Gastroesophageal sphincter (tissue), 3 donors: ENCODE measurements at regions not wholly inside any gene's neighbourhood (a gene's known extent, or its start where the extent isn't known, plus 50 kb on each side); places are given as distances from the start of the nearest gene placed in this dataset.

Experiments used
- CTCF ChIP-seq, 4 experiments: fragments of 200-600 bp in 2 of 4; fragments of 450-650 bp in 2 of 4; sonication (generic) in 1 of 4; IDR thresholded peaks; one replicate each; pipeline ENCODE4 v1.5.1; 2017 to 2019; ENCODE audit warnings: antibody characterized with exemption in 4 of 4, mild to moderate bottlenecking in 2 of 4, moderate library complexity in 2 of 4
- POLR2AphosphoS5 ChIP-seq: sonication (generic); formaldehyde crosslinking; IDR thresholded peaks from one replicate; pipeline ENCODE4 v1.6.1; 2017; ENCODE audit warnings: antibody characterized with exemption

- TF ChIP-seq CTCF (IDR thresholded peaks at IDR 0.05) (no peak), POLR2AphosphoS5 (no peak)
Observed at GRCh38 chr2:188869550-188869949, 104.6 kb upstream of the COL3A1 start.
